ENCODE measurements at regions not wholly inside any gene's neighbourhood (a gene's known extent, or its start where the extent isn't known, plus 50 kb on each side); places are given as distances from the start of the nearest gene placed in this dataset.
"Not testable (repeated sequence)": the region's sequence is repeated elsewhere in the genome, so short reads cannot be mapped to it uniquely, and the experiment has no call there.

GRCh38 chr1:120298487-120298886, 116.3 kb upstream of the NBPF8 start:
- not testable (repeated sequence) for H3K4me3 ChIP-seq (replicated peaks; ENCODE audit: low read depth, low read length); DNase-seq (ENCODE audit: extremely low read depth, insufficient read length); H3K36me3 ChIP-seq (ENCODE audit: control insufficient read depth, insufficient read depth, low read length); H3K27me3 ChIP-seq (replicated peaks; ENCODE audit: control insufficient read depth, insufficient read depth, low read length)

- not testable (repeated sequence) for DNase-seq (ENCODE audit: extremely low read depth, insufficient read length)
These were observed 117.4 kb upstream of the NBPF8 start for GRCh38 chr1:120297345-120297953.

GRCh38 chr1:120290105-120290504, 113.8 kb upstream of the SEC22B start:
- H3K4me3 ChIP-seq (replicated peaks; ENCODE audit: low read depth, low read length); H3K36me3 ChIP-seq (ENCODE audit: control insufficient read depth, insufficient read depth, low read length); H3K27me3 ChIP-seq (replicated peaks; ENCODE audit: control insufficient read depth, insufficient read depth, low read length); DNase-seq (ENCODE audit: extremely low read depth, insufficient read length): not testable (repeated sequence)

More at GRCh38 chr1:120297345-120297953, 117.4 kb upstream of the NBPF8 start:
- H3K36me3 ChIP-seq (ENCODE audit: control insufficient read depth, insufficient read depth, low read length); H3K27me3 ChIP-seq (replicated peaks; ENCODE audit: control insufficient read depth, insufficient read depth, low read length); H3K4me3 ChIP-seq (replicated peaks; ENCODE audit: low read depth, low read length): not testable (repeated sequence)

- not testable (repeated sequence) for H3K36me3 ChIP-seq (ENCODE audit: control insufficient read depth, insufficient read depth, low read length); DNase-seq (ENCODE audit: extremely low read depth, insufficient read length); H3K4me3 ChIP-seq (replicated peaks; ENCODE audit: low read depth, low read length); H3K27me3 ChIP-seq (replicated peaks; ENCODE audit: control insufficient read depth, insufficient read depth, low read length)
These were observed 113.3 kb upstream of the SEC22B start for GRCh38 chr1:120289601-120290074.

GRCh38 chr1:120288814-120289600, 112.7 kb upstream of the SEC22B start:
- DNase-seq (ENCODE audit: extremely low read depth, insufficient read length); H3K36me3 ChIP-seq (ENCODE audit: control insufficient read depth, insufficient read depth, low read length); H3K27me3 ChIP-seq (replicated peaks; ENCODE audit: control insufficient read depth, insufficient read depth, low read length); H3K4me3 ChIP-seq (replicated peaks; ENCODE audit: low read depth, low read length): not testable (repeated sequence)

- not testable (repeated sequence) for DNase-seq (ENCODE audit: extremely low read depth, insufficient read length)
These were observed 111.8 kb upstream of the SEC22B start for GRCh38 chr1:120288167-120288566.

GRCh38 chr1:120282744-120283464, 106.6 kb upstream of the SEC22B start:
- H3K36me3 ChIP-seq (ENCODE audit: control insufficient read depth, insufficient read depth, low read length); DNase-seq (ENCODE audit: extremely low read depth, insufficient read length); H3K27me3 ChIP-seq (replicated peaks; ENCODE audit: control insufficient read depth, insufficient read depth, low read length); H3K4me3 ChIP-seq (replicated peaks; ENCODE audit: low read depth, low read length): not testable (repeated sequence)

More at GRCh38 chr1:120288167-120288566, 111.8 kb upstream of the SEC22B start:
- H3K36me3 ChIP-seq (ENCODE audit: control insufficient read depth, insufficient read depth, low read length); H3K27me3 ChIP-seq (replicated peaks; ENCODE audit: control insufficient read depth, insufficient read depth, low read length); H3K4me3 ChIP-seq (replicated peaks; ENCODE audit: low read depth, low read length): not testable (repeated sequence)

GRCh38 chr1:120278259-120278610, 101.9 kb upstream of the SEC22B start:
- DNase-seq (ENCODE audit: extremely low read depth, insufficient read length); H3K4me3 ChIP-seq (replicated peaks; ENCODE audit: low read depth, low read length); H3K36me3 ChIP-seq (ENCODE audit: control insufficient read depth, insufficient read depth, low read length); H3K27me3 ChIP-seq (replicated peaks; ENCODE audit: control insufficient read depth, insufficient read depth, low read length): not testable (repeated sequence)

- H3K4me3 ChIP-seq (replicated peaks; ENCODE audit: low read depth, low read length); DNase-seq (ENCODE audit: extremely low read depth, insufficient read length); H3K27me3 ChIP-seq (replicated peaks; ENCODE audit: control insufficient read depth, insufficient read depth, low read length); H3K36me3 ChIP-seq (ENCODE audit: control insufficient read depth, insufficient read depth, low read length): not testable (repeated sequence)
These were observed 101.3 kb upstream of the SEC22B start for GRCh38 chr1:120277428-120278258.

- H3K36me3 ChIP-seq (ENCODE audit: control insufficient read depth, insufficient read depth, low read length); H3K4me3 ChIP-seq (replicated peaks; ENCODE audit: low read depth, low read length); H3K27me3 ChIP-seq (replicated peaks; ENCODE audit: control insufficient read depth, insufficient read depth, low read length); DNase-seq (ENCODE audit: extremely low read depth, insufficient read length): not testable (repeated sequence)
These were observed 100.4 kb upstream of the SEC22B start for GRCh38 chr1:120276710-120277109.

GRCh38 chr1:120274438-120274837, 98.1 kb upstream of the SEC22B start:
- not testable (repeated sequence) for H3K36me3 ChIP-seq (ENCODE audit: control insufficient read depth, insufficient read depth, low read length); H3K27me3 ChIP-seq (replicated peaks; ENCODE audit: control insufficient read depth, insufficient read depth, low read length); DNase-seq (ENCODE audit: extremely low read depth, insufficient read length); H3K4me3 ChIP-seq (replicated peaks; ENCODE audit: low read depth, low read length)

GRCh38 chr1:120273363-120273762, 97.0 kb upstream of the SEC22B start:
- H3K4me3 ChIP-seq (replicated peaks; ENCODE audit: low read depth, low read length); DNase-seq (ENCODE audit: extremely low read depth, insufficient read length); H3K36me3 ChIP-seq (ENCODE audit: control insufficient read depth, insufficient read depth, low read length); H3K27me3 ChIP-seq (replicated peaks; ENCODE audit: control insufficient read depth, insufficient read depth, low read length): not testable (repeated sequence)

GRCh38 chr1:120272242-120272641, 95.9 kb upstream of the SEC22B start:
- H3K27me3 ChIP-seq (replicated peaks; ENCODE audit: control insufficient read depth, insufficient read depth, low read length); H3K4me3 ChIP-seq (replicated peaks; ENCODE audit: low read depth, low read length); H3K36me3 ChIP-seq (ENCODE audit: control insufficient read depth, insufficient read depth, low read length); DNase-seq (ENCODE audit: extremely low read depth, insufficient read length): not testable (repeated sequence)

All from GM06990 (cell line).